ENCODE measurements at regions not wholly inside any gene's neighbourhood (a gene's known extent, or its start where the extent isn't known, plus 50 kb on each side); places are given as distances from the start of the nearest gene placed in this dataset.

DNA sequence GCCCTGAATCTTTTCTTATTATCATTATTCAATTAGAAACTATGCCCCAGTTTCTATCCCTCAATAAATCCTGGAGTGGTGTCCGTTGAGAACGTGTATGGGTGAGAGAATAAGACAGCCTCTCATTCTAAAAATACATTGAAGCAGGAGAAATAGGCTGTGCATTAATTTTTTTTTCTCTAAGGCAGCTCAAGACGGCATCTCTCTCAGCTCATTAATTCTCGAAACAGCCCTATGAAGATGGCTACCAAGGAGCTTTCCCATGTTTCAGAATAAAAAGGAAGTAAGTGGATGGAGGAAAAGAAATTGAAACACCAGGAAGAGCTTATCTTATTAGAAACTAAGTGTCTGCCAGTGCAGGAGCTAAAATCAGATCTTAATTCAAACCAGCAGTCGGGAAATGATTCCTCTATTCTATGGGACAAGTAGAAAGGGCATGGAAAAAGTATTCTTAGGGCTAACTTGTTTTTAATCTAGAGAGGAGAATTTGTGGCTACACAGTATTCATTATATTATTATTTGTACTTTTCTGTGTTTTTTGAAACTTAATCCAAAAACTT, 347.1 kb upstream of the PLD5 start:
- intact Hi-C loops (cut with micrococcal nuclease; ENCODE audit: unreplicated experiment) (no loop called here), in situ Hi-C loops (cut with MboI) (no loop called here)
- SMC1A ChIA-PET (ENCODE audit: uncharacterized antibody, unreplicated experiment) = no interaction called here
- RAD21 ChIA-PET (ENCODE audit: unreplicated experiment) = no interaction called here
- no peaks in the 10 kb centered on the region for H3K4me1 ChIP-seq (ENCODE audit: control insufficient read depth, insufficient read depth, low read length)
- no peaks in the 10 kb centered on the region for H3K9me3 ChIP-seq (replicated peaks; ENCODE audit: control insufficient read depth, insufficient read depth, low read length)
- whole genome bisulfite sequencing (ENCODE audit: insufficient coverage, insufficient replicate concordance, low lambda C conversion rate, missing lambda C conversion rate) = 19% methylated on average over 5 of the region's 5 CpGs
- H3K4me2 ChIP-seq (ENCODE audit: control insufficient read depth, insufficient read depth) = no peak overlapping the region
- H3K9ac ChIP-seq (ENCODE audit: control insufficient read depth, insufficient read depth, low read length) = no peak overlapping the region
- H3K4me3 ChIP-seq = no peak overlapping the region
- no peak for ATAC-seq
- POLR2A ChIA-PET = no interaction called here
- H3K36me3 ChIP-seq (ENCODE audit: control insufficient read depth in 2 of 2, insufficient read depth in 2 of 2, low read length in 1 of 2) = no peaks in the 10 kb centered on the region
- BruUV-seq (replicated peaks) = no TSS peak
- H3K79me2 ChIP-seq (ENCODE audit: control insufficient read depth, insufficient read depth, low read length) = no peaks in the 10 kb centered on the region
- CTCF ChIA-PET = interaction anchor here (0.8 to 1.7 kb wide), 2 partner anchors 8 to 9 kb away, joined by 3 read pairs; no protein-coding TSS in a partner anchor
- no peak for FAIRE-seq
- H2AFZ ChIP-seq (ENCODE audit: control insufficient read depth, low read depth, low read length) = no peak overlapping the region
- H3K27ac ChIP-seq (ENCODE audit: control insufficient read depth, insufficient read depth) = no peak overlapping the region
- no peaks in the 10 kb centered on the region for H3K27me3 ChIP-seq (replicated peaks in 1 of 2; ENCODE audit: control insufficient read depth in 2 of 2, insufficient read depth in 2 of 2, low read length in 1 of 2)
- no peaks in the 10 kb centered on the region for H4K20me1 ChIP-seq (ENCODE audit: control insufficient read depth, insufficient read depth)
- DNase-seq (ENCODE audit: low read depth, low spot score) = no peak
- TF ChIP-seq IRF4 (IDR thresholded peaks at IDR 0.05; ENCODE audit: low read depth, low read length) (no peak), EED (IDR thresholded peaks at IDR 0.05; ENCODE audit: low read depth) (no peak), RAD51 (IDR thresholded peaks at IDR 0.05) (no peak), MTA2 (IDR thresholded peaks at IDR 0.05; ENCODE audit: low read depth) (no peak), NRF1 (conservative IDR thresholded peaks at IDR 0.05; ENCODE audit: low read depth, low read length) (no peak), RELB (IDR thresholded peaks at IDR 0.05; ENCODE audit: low read depth) (no peak), SRF (IDR thresholded peaks at IDR 0.05; ENCODE audit: low read depth in 2 of 2, low read length in 2 of 2) (no peak), HSF1 (IDR thresholded peaks at IDR 0.05; ENCODE audit: low read depth, low read length) (no peak), JUND (IDR thresholded peaks at IDR 0.05; ENCODE audit: low read depth, low read length) (no peak), BCL11A (IDR thresholded peaks at IDR 0.05; ENCODE audit: low read depth, low read length) (no peak), POLR2AphosphoS5 (IDR thresholded peaks at IDR 0.05; ENCODE audit: low read length) (no peak), NFIC (IDR thresholded peaks at IDR 0.05; ENCODE audit: low read depth, low read length) (no peak), LARP7 (IDR thresholded peaks at IDR 0.05) (no peak), SREBF2 (IDR thresholded peaks at IDR 0.05; ENCODE audit: low read length) (no peak), TCF7 (IDR thresholded peaks at IDR 0.05; ENCODE audit: borderline replicate concordance) (no peak), BACH1 (IDR thresholded peaks at IDR 0.05; ENCODE audit: borderline replicate concordance) (no peak)
- TF ChIP-seq, protein P1, sequence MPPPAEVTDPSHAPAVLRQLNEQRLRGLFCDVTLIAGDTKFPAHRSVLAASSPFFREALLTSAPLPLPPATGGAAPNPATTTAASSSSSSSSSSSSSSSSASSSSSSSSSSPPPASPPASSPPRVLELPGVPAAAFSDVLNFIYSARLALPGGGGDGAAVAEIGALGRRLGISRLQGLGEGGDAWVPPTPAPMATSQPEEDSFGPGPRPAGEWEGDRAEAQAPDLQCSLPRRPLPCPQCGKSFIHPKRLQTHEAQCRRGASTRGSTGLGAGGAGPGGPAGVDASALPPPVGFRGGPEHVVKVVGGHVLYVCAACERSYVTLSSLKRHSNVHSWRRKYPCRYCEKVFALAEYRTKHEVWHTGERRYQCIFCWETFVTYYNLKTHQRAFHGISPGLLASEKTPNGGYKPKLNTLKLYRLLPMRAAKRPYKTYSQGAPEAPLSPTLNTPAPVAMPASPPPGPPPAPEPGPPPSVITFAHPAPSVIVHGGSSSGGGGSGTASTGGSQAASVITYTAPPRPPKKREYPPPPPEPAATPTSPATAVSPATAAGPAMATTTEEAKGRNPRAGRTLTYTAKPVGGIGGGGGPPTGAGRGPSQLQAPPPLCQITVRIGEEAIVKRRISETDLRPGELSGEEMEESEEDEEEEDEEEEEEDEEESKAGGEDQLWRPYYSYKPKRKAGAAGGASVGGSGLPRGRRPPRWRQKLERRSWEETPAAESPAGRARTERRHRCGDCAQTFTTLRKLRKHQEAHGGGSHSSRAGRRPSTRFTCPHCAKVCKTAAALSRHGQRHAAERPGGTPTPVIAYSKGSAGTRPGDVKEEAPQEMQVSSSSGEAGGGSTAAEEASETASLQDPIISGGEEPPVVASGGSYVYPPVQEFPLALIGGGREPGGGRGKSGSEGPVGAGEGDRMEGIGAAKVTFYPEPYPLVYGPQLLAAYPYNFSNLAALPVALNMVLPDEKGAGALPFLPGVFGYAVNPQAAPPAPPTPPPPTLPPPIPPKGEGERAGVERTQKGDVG (CRISPR knock-in tag; IDR thresholded peaks at IDR 0.05) = no peak
- TF ChIP-seq, protein P2, sequence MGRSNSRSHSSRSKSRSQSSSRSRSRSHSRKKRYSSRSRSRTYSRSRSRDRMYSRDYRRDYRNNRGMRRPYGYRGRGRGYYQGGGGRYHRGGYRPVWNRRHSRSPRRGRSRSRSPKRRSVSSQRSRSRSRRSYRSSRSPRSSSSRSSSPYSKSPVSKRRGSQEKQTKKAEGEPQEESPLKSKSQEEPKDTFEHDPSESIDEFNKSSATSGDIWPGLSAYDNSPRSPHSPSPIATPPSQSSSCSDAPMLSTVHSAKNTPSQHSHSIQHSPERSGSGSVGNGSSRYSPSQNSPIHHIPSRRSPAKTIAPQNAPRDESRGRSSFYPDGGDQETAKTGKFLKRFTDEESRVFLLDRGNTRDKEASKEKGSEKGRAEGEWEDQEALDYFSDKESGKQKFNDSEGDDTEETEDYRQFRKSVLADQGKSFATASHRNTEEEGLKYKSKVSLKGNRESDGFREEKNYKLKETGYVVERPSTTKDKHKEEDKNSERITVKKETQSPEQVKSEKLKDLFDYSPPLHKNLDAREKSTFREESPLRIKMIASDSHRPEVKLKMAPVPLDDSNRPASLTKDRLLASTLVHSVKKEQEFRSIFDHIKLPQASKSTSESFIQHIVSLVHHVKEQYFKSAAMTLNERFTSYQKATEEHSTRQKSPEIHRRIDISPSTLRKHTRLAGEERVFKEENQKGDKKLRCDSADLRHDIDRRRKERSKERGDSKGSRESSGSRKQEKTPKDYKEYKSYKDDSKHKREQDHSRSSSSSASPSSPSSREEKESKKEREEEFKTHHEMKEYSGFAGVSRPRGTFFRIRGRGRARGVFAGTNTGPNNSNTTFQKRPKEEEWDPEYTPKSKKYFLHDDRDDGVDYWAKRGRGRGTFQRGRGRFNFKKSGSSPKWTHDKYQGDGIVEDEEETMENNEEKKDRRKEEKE (IDR thresholded peaks at IDR 0.05) = no peak

Measured in GM12878 (cell line).